ENCODE measurements at regions not wholly inside any gene's neighbourhood (a gene's known extent, or its start where the extent isn't known, plus 50 kb on each side); places are given as distances from the start of the nearest gene placed in this dataset.

GRCh38 chr21:36532769-36533467, 53.0 kb upstream of the CLDN14 start:
- no peak for FAIRE-seq

GRCh38 chr21:36533468-36533848, 53.5 kb upstream of the CLDN14 start:
- FAIRE-seq = no peak

GRCh38 chr21:36534656-36535055, 54.7 kb upstream of the CLDN14 start:
- FAIRE-seq = no peak

GRCh38 chr21:36535618-36536241, 55.8 kb upstream of the CLDN14 start:
- FAIRE-seq = no peak

- FAIRE-seq = no peak
These were observed 58.8 kb upstream of the CLDN14 start for GRCh38 chr21:36538761-36539160.

- FAIRE-seq = no peak
These were observed 59.7 kb upstream of the CLDN14 start for GRCh38 chr21:36539434-36540150.

- no peak for FAIRE-seq
These were observed 60.8 kb upstream of the CLDN14 start for GRCh38 chr21:36540700-36541099.

GRCh38 chr21:36541721-36542139, 61.8 kb upstream of the CLDN14 start:
- no peak for FAIRE-seq

GRCh38 chr21:36542312-36543101, 62.6 kb upstream of the CLDN14 start:
- FAIRE-seq = no peak

GRCh38 chr21:36543924-36544323, 64.0 kb upstream of the CLDN14 start:
- no peak for FAIRE-seq

GRCh38 chr21:36544545-36544944, 64.6 kb upstream of the CLDN14 start:
- FAIRE-seq = no peak

GRCh38 chr21:36545776-36546511, 66.0 kb upstream of the CLDN14 start:
- no peak for FAIRE-seq

GRCh38 chr21:36547464-36547863, 67.5 kb upstream of the CLDN14 start:
- FAIRE-seq = no peak

GRCh38 chr21:36548866-36549265, 68.9 kb upstream of the CLDN14 start:
- FAIRE-seq = no peak

- FAIRE-seq = no peak
These were observed 69.5 kb upstream of the CLDN14 start for GRCh38 chr21:36549470-36549869.

GRCh38 chr21:36550761-36551160, 70.8 kb upstream of the CLDN14 start:
- no peak for FAIRE-seq

- FAIRE-seq = no peak
These were observed 71.4 kb upstream of the CLDN14 start for GRCh38 chr21:36551321-36551720.

- FAIRE-seq = no peak
These were observed 72.0 kb upstream of the CLDN14 start for GRCh38 chr21:36551731-36552433.

- peak; percentile 99 for FAIRE-seq
These were observed 72.5 kb upstream of the CLDN14 start for GRCh38 chr21:36552434-36552785.

GRCh38 chr21:36553406-36553805, 73.5 kb upstream of the CLDN14 start:
- no peak for FAIRE-seq

GRCh38 chr21:36554411-36555157, 74.7 kb upstream of the CLDN14 start:
- no peak for FAIRE-seq
